ENCODE measurements at regions not wholly inside any gene's neighbourhood (a gene's known extent, or its start where the extent isn't known, plus 50 kb on each side); places are given as distances from the start of the nearest gene placed in this dataset.
A peak's percentile ranks its signal among the peaks of the same experiment; 100 is the strongest.
"Not testable (repeated sequence)": the region's sequence is repeated elsewhere in the genome, so short reads cannot be mapped to it uniquely, and the experiment has no call there.

DNA sequence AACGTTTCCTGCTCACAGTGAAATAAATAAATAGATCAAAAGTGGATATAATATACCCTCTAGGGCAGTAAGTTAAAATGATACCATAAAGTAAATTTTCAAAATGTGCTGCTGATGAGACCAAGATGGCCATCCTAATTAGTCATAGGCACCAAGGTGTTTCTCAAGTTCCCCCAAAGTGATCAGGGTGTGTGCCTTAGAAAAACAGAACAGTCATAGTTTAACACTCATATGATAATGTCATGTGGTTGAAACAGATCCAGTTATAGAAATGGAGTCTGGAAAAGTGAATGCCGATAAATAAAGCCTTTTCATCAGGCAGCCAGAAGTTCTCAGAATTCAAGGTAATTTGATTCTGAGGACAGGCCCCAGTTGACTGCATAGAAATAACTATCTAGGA, 161.5 kb upstream of the CDKN2B start:
- DNase-seq, result no peak

DNA sequence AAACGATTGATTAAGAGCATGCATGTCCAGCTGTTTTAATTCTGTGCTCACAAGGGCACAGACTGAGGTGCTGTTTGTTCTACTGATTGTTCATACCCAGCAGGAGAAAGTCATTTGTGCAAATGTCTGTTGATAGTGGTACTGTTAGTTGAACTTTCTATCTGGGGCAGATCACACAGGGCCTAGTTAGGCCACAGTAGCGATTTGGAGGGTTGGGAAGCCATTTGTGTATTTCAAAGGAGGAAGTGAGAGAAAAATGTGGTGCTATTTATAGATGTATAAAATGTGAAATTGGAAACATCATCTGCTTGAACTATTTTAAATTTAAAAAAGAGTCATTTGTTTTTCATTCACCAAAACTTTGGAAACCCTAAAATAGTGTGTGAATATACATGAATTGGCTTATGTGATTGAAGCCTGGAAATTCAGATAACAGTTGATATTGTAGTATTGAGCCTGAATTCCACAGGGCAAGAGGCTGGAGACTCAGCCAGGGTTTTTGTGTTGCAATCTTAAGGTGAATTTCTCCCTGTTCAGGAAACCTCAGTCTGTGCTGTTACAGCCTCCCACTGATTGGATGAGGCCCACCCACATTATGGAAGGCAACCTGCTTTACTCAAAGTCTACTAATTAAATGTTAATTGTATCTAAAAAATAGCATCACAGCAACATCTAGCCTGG, 162.0 kb upstream of the CDKN2B start:
- DNase-seq, result no peak

DNA sequence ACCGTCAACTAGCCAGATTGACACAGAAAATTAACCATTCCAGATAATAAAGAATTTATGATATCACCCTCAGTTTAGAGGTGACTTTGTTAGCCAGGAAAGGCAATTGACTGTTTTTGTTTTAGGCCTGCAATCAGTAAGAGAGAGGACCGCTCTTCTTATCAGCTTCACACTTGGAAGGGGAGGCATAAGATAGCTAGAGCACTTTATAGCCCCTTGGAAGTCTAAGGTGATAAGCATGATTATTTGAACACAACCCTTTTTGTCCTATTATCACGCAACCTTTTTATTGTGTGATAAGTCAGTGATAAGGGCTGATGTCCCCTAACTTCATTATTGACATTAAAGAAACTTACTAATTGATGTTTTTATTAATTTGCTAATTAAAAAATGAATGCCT, 162.6 kb upstream of the CDKN2B start:
- no peak for DNase-seq

DNA sequence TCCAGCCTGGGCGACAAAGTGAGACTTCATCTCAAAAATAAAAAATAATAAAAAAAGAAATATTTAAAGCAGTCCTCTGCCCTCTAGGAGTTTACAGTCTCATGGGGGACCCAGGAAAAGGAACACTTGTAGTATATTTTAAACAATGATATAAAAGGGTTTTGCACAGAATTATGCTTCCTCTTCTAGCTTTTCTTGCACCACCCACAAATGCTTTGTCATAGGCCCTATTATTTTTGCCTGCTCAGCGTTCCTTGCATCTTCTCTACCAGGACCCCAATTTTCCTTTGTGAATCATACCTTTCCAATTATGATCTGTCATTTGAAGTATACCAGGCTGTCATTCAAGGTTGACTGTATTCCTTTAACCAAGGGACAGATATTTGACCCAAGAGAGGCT, 164.8 kb upstream of the CDKN2B start:
- DNase-seq, result no peak

DNA sequence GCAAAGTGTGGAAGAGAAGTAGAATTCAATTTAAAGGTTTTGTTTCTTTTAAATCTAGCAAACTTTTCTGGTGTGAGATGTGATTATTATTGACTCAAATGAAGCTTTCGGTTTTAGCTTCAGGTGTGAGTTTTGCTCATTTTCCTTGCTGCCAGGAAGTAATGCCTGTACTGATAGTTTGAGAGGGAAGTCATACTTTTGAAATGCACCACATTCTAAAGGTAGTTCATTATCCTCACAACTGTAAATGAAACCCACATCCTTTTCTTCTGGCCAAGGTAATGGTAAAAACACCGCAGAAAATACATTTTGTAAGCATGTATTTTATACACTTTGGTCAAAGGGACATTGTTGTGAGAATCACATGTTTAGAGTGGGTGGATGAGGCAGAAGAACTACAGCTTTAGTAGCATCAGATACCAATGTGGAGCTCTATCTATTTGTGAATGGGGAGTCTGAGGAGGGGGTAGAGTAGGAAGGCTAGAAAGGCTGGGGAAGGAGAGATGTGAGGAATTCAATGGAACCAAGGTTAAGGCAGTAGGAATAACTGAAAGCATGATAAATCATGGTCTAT, 167.0 kb upstream of the CDKN2B start:
- DNase-seq, result no peak

DNA sequence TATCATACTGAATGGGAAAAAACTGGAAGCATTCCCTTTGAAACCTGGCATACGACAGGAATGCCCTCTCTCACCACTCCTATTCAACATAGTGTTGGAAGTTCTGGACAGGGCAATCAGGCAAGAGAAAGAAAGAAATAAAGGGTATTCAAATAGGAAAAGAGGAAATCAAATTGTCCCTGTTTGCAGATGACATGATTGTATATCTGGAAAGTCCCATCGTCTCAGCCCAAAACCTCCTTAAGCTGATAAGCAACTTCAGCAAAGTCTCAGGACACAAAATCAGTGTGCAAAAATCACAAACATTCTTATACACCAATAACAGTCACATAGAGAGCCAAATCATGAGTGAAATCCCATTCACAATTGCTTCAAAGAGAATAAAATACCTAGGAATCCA, 171.9 kb upstream of the CDKN2B start:
- not testable (repeated sequence) for DNase-seq

DNA sequence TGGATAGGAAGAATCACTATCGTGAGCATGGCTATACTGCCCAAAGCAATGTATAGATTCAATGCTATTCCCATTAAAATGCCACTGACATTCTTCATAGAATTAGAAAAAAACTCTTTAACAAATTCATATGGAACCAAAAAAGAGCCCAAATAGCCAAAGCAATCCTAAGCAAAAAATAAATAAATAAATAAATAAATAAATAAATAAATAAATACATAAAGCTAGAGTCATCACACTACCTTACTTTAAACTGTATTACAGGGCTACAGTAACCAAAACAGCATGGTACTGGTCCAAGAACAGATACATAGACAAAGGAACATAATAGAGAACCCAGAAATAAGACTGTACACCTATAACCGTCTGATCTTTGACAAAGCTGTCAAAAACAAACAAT, 180.4 kb upstream of the CDKN2B start:
- no peak for DNase-seq

DNA sequence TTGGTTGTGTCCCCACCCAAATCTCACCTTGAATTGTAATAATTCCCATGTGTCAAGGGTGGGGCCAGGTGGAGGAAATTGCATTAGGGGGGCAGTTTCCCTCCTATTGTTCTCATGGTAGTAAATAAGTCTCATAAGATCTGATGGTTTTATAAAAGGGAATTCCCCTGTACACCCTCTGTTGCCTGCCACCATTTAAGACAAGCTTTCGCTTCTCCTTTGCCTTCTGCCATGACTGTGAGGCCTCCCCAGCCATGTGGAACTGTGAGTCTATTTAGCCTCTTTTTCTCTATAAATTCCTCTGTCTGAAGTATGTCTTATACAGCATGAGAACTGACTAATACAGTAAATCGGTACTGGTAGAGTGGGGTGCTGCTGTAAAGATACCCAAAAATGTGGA, 187.9 kb upstream of the CDKN2B start:
- DNase-seq, result not testable (repeated sequence)

DNA sequence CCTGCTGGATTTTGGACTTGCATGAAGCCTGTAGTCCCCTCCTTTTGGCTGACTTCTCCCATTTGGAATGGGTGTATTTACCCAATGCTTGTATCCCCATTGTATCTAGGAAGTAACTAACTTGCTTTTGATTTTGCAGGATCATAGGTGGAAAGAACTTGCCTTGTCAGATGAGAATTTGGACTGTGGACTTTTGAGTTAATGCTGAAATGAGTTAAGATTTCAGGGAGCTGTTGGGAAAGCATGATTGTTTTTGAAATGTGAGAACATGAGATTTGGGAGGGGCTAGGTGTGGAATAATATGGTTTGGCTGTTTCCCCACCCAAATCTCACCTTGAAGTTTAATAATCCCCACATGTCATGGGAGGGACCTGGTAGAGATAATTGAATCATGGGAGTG, 189.6 kb upstream of the CDKN2B start:
- no peak for DNase-seq

DNA sequence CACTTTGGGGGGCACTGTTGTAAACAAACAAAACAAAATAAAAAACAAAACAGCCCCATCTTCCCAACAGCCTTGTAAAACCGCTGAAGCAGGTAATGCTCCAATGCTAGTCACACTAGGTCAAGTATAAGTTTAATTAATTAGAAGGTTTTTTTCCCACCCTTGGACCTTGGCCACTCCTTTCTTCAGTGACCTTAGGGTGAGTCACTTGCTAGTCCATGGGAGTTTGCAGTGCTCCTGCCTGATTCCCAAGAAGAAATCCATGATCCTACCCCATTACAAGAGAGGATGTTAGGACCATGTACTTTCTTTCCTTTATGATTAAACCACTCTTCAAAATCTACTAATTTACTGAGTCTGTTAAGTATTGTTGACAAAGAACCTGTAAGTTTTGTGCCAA, 192.2 kb upstream of the CDKN2B start:
- DNase-seq, result no peak

DNA sequence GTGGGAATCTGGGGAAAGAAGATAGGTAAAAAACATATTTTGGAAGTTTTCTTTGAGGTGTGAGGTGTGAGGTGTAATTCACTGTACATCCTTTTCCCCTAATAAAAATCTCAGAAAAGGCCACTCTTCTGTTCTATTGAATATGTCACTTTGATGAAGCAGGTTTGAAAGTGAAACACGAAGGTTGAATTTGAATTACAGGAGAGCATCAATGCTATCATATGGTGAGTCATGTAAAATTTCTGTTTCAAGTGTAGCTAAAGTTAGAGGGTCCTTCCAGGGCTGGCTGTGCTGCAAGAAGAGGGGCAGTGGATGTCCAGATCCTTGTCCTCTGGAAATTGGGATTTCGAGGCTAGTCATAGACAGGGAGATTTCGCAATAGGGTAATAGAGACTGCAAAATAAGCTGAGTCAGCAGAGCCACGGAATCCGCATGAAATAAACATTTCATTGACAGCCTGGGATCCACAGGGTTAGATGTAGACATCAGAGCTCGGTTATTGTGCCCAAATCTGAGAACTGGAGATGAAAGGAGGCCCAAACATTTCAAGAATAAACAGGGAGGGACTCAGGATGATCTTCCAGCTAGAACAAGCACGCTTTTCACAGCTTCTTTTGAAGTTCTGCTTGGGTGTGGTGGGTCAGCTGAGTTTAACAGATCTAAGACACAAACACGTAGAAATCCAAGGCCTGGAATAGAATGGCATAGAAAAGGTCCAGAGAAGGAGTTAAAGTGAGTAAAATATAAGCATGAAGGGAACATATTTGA, 194.4 kb upstream of the CDKN2B start:
- DNase-seq, result no peak

DNA sequence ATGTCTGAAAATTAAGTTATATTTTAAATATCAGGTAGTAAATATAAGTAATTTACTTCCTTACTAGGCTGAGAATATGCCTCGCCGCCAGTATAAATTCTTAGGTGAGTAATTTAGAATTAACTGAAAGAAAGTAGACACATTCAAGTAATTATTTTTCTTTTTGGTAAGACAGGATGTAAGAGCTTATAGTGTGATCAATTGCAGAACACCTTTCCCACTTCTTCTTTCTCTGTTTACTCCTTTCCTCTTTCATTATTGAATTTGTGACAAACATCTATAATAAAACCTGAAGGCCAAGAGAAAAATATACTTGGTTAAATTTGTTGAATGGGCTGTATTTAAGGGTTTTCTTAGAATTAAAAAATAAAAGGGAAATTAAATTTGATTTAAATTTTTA, 195.1 kb upstream of the CDKN2B start:
- peak; percentile 22 to 33 for DNase-seq

DNA sequence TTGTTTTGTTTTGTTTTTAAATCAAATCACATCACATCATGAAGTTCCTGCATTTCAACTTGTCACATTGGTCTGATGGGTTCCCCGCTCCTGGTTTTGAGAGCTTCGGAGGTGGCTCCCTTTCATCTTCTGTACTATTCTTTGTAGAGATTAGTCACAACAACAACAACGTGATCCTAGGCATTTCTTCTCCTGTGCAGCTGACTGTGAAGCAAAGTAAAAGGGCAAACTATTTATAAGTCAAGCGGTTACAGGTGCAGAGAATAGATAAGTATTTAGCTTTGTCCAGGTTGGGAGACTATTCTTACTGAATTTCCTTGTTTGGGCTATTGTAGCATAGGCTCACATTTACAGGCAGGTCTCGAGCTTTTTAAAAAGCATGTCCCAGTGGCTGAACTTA, 197.7 kb upstream of the CDKN2B start:
- no peak for DNase-seq

DNA sequence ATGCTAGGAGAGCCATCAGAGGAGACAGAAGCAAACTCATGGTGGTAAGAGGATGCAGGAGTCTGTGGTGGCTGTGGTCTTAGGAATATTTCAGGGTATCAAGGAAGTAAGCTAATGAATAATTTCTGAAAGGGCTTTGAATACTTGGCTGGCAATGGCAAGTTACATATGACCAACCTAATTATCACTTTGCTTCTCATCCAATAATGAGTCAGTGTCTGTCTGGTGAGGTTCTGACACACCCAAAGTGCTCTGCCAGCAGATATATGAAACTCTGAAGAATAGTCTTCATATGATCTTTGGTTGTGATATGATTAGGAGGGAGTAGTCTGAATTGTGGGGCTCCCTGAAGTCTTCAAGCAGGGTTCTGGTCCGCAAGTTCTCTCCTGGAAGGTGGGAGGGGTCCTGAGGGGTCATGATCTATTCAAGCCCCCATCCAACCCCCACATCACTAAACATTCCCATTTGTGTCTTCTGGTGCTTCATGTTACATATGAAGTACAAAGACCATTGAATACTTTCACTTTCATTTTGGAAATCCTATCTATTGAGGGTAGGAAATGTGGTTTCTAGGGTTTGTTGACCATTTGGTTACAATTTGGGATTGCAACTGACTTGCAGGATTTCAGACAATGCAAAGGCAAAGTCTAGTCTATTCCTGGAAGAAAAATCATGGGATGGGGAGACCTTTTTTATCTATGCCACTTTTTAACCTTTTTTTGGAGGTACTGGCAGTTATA, 199.9 kb upstream of the CDKN2B start:
- no peak for DNase-seq

DNA sequence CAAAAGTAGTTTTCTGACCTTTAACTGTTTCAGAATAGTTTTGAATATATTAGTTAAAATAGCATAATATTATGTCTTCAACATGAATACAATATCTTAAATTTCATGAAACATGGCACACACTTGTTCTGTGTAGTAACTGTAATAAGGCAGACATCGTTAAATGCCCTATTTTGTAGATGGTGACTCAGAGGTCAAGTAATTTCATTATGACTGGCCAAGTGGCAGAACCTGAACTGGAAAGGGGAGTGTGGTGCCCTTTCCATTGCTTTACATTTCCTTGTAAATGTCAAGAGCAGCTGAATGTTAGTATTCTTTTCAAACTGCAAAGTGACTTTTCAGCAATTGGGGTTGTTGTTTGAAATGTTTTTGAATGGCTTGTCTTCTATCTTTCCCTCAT, 201.2 kb upstream of the CDKN2B start:
- DNase-seq, result no peak

DNA sequence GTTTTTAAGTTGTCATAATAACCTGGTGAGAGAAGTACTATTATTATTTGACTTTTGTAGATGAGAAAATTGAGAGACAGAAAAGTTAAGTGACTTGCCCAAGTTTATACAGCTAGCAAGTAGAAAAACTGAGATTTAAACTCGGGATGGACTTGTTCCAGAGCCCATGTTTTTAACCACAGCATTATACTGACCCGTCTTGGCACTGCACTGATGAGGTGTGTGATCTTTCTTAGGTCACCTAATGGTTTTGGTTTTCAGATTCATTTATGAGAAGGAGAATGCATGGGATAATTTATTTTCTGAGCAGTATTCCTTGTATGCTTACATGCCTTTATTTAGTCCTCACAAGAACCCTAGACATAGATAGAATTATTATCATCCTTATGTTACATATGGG, 201.8 kb upstream of the CDKN2B start:
- DNase-seq, result no peak

DNA sequence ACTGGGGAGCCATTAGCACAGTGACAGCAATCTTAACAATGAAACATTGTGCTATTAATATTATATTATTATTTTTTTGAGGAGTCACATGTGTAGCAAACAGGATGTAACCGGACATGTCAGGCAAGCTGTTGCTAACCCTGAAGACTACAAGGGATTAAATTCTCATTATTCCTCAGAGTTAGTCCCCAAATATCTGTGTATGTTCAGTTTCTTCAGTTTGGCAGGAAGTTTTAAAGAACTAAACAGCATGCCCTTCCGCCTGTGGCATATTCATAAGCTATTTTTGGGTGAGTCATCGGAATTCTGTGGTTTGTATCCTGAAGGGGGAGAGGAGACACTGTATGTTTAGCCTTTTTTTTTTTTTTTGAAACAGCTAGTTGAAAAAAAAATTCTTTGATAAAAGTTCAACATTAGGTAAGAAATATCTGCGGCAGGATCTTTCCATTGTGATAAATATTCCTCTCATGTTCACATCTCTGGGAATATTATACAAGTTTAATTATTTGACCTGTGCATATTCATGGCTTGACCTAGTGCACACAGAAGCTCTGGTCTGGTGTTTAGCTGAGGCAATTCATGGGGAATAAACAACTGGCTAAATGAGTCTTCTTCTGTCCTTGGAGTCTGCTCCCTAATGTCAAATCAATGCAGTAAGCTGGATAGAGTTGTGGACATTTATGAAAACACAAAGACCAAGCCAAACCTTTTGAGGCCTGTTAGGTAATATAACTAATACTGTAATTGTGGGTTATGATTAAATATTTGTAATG, 202.7 kb upstream of the CDKN2B start:
- DNase-seq, result peak in 1 of 2 experiments; percentile 15

DNA sequence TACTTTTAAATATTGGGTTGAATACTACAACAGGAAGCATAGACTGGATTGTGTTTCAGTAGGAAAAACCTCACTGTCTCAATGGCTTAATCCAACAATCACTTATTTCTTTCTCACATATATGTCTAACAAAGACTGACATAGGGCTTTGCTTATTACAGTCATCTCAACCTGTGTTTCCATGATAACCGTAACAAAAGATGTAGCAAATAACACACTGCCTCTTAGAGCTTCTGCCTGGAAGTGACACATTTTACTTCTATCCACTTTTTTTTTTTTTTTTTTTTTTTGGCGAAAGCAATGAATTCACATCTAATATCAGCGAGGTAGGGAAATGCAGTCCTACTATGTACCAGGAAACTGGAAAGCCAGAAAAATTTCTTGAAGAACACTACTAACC, 204.9 kb upstream of the CDKN2B start:
- no peak for DNase-seq

DNA sequence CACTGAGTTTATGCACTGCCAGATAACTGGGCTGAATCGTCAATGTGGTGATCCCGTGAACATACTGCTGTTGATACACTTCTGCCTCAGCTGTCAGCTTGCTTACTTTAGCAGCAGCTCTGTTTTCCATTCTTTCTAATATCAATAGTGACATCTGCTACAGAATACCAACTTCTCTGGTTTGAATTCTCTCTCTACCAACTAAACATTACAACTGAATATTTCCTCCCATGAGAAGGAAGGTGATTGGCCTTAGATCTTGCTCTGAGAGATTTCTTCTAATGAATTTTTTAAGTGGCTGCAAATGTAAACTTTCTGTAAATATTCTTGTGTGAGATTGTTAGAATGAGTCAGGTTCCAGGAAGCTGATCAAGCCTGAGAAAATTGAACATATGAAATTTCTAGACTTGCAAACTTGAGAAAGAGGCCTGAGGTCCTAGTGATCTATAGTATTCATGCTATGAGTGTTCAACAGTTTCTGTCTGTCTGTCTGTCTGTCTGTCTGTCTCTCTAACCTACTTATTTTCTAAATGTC, 205.5 kb upstream of the CDKN2B start:
- no peak for DNase-seq

DNA sequence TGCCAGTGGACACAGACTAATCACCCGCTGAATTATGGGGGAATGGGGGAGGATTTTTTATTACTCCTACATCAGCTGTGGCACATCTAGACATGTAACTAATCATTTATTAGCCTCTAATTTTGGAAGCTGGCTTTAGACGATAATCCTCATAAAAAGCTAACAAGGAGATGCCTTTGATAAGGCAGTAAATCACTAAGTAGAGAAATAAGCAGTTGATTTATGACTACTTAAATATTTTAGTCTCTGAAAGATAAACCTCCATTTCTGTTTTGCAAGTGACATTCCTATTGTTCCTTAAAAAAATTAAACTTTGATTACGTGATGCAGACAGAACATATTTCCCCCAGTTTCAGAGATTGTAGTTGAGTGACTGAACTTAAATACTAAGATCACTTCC, 206.4 kb upstream of the CDKN2B start:
- DNase-seq, result no peak

DNA sequence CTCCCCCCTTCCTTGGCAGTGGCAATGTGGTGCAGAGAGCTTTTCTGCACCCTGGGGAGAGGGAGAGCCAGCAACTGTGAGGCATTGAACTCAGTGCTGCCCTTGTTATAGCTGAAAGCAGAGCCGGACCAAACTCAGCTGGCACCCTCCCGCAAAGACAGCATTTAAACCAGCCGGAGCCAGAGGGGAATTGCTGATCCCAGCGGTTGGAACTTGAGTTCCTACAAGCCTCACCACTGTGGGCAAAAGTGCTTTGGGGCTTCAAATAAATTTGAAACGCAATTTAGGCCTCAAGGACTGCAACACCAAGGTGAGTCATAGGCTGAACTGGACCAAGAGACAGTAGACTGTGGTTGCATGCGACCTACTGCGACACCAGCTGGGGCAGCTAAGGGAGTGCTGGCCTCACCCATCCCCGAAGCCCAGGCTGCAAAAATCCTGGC, 207.6 kb upstream of the CDKN2B start:
- DNase-seq, result no peak

DNA sequence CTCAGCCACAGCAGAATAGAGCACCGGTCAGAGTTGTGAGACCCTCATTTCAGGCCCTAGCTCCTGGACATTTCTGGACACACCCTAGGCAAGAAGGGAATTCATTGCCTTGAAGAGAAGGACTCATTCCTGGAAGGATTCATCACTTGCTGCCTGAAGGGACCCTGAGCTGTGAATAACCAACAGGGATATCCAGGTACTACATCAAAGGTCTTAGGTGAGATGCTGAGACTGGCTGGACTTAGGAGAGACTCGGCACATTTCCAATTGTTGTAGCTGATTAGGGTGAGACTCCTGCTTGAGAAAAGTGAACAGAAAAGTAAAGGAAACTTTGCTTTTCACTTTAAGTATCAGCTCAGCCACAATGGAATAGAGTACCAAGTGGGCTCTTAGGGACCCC, 208.1 kb upstream of the CDKN2B start:
- no peak for DNase-seq

DNA sequence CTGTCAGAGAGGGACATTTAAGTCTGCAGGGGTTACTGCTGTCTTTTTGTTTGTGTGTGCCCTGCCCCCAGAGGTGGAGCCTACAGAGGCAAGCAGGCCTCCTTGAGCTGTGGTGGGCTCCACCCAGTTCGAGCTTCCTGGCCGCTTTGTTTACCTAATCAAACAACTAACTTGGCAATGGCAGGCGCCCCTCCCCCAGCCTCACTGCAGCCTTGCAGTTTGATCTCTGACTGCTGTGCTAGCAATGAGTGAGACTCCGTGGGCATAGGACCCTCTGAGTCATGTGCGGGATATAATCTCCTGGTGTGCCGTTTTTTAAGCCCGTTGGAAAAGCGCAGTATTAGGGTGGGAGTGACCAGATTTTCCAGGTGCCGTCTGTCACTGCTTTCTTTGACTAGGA, 216.8 kb upstream of the CDKN2B start:
- DNase-seq, result not testable (repeated sequence)
